Activated CD4-positive, alpha-beta memory T cell treated with anti-CD3 and anti-CD28 coated beads for 36 hours (primary cell): ENCODE measurements at regions not wholly inside any gene's neighbourhood (a gene's known extent, or its start where the extent isn't known, plus 50 kb on each side); places are given as distances from the start of the nearest gene placed in this dataset.

Source experiments
- CTCF ChIA-PET: fragments of 350-600 bp; sonication (Branson Sonifier 250); formaldehyde crosslinking; loops from one replicate; lab custom pipeline; 2021; ENCODE audit warnings: antibody characterized with exemption, inconsistent platforms; lab: Charles Lee
- POLR2A ChIA-PET: fragments of 350-600 bp; sonication (Branson Sonifier 250); formaldehyde crosslinking; loops from one replicate; lab custom pipeline; 2021; ENCODE audit warnings: antibody characterized with exemption; lab: Charles Lee
- DNase-seq: peaks from one replicate; pipeline ENCODE4 v3.0.0-alpha.2; 2020
- H3K27ac Mint-ChIP-seq: one replicate; pipeline ENCODE4 v1.8.0; 2021; ENCODE audit warnings: mixed read lengths
- H3K27me3 Mint-ChIP-seq: one replicate; pipeline ENCODE4 v1.8.0; 2021; ENCODE audit warnings: mixed read lengths
- H3K36me3 Mint-ChIP-seq: one replicate; pipeline ENCODE4 v1.8.0; 2021; ENCODE audit warnings: mixed read lengths
- H3K4me1 Mint-ChIP-seq: one replicate; pipeline ENCODE4 v1.8.0; 2021; ENCODE audit warnings: low read depth, mixed read lengths
- H3K4me3 Mint-ChIP-seq: one replicate; pipeline ENCODE4 v1.8.0; 2021; ENCODE audit warnings: mild to moderate bottlenecking, mixed read lengths
- H3K9me3 Mint-ChIP-seq: one replicate; pipeline ENCODE4 v1.8.0; 2021; ENCODE audit warnings: mixed read lengths
- intact Hi-C: fragments of 100-400 bp; cut with micrococcal nuclease; formaldehyde crosslinking; loops from one replicate; pipeline ENCODE4 v1.15.1; 2023

GRCh38 chr11:93969925-93970922, 50.9 kb upstream of the HEPHL1 start:
- no peak overlapping the region for H3K27ac Mint-ChIP-seq
- ChIA-PET CTCF (no interaction called here), POLR2A (no interaction called here)
- H3K4me1 Mint-ChIP-seq: no peaks in the 10 kb centered on the region
- no peaks in the 10 kb centered on the region for H3K27me3 Mint-ChIP-seq
- H3K9me3 Mint-ChIP-seq: peaks cover 3% of the 10 kb centered on the region
- no peaks in the 10 kb centered on the region for H3K36me3 Mint-ChIP-seq
- no peak overlapping the region for H3K4me3 Mint-ChIP-seq
- intact Hi-C loops: no loop called here
- no peak for DNase-seq
